ENCODE measurements at regions not wholly inside any gene's neighbourhood (a gene's known extent, or its start where the extent isn't known, plus 50 kb on each side); places are given as distances from the start of the nearest gene placed in this dataset.

GRCh38 chr7:51982653-51983052, 666.0 kb upstream of the COBL start:
- H3K27me3 ChIP-seq = no peaks in the 10 kb centered on the region
- H3K4me3 ChIP-seq (ENCODE audit: low read depth, low read length) = no peak overlapping the region
- no peak for DNase-seq
- no peaks in the 10 kb centered on the region for H3K36me3 ChIP-seq
- H3K4me1 ChIP-seq = peaks cover under 1% of the 10 kb centered on the region; the same call in 1 of the 2 replicates
- no peak for TF ChIP-seq CTCF (IDR thresholded peaks at IDR 0.05; ENCODE audit: low read depth, low read length)
- no peaks in the 10 kb centered on the region for H3K9me3 ChIP-seq

GRCh38 chr7:51980812-51981211, 664.2 kb upstream of the COBL start:
- no peak for DNase-seq
- H3K4me1 ChIP-seq = peaks cover 3% of the 10 kb centered on the region; the same call in 1 of the 2 replicates

GRCh38 chr7:51980313-51980712, 663.7 kb upstream of the COBL start:
- TF ChIP-seq CTCF (IDR thresholded peaks at IDR 0.05; ENCODE audit: low read depth, low read length) = no peak
- Histone ChIP-seq H3K36me3 (no peaks in the 10 kb centered on the region), H3K27me3 (no peaks in the 10 kb centered on the region), H3K4me1 (peaks cover 3% of the 10 kb centered on the region; the same call in 1 of the 2 replicates), H3K4me3 (ENCODE audit: low read depth, low read length) (no peak overlapping the region), H3K9me3 (no peaks in the 10 kb centered on the region)
- no peak for DNase-seq

More at GRCh38 chr7:51980812-51981211, 664.2 kb upstream of the COBL start:
- Histone ChIP-seq H3K9me3 (no peaks in the 10 kb centered on the region), H3K4me3 (ENCODE audit: low read depth, low read length) (no peak overlapping the region), H3K36me3 (no peaks in the 10 kb centered on the region), H3K27me3 (no peaks in the 10 kb centered on the region)
- TF ChIP-seq CTCF (IDR thresholded peaks at IDR 0.05; ENCODE audit: low read depth, low read length) = no peak

- H3K4me3 ChIP-seq (ENCODE audit: low read depth, low read length) = no peak overlapping the region
- H3K4me1 ChIP-seq = peaks cover 3% of the 10 kb centered on the region; the same call in 1 of the 2 replicates
- TF ChIP-seq CTCF (IDR thresholded peaks at IDR 0.05; ENCODE audit: low read depth, low read length) = no peak
- H3K9me3 ChIP-seq = no peaks in the 10 kb centered on the region
- DNase-seq = no peak
- H3K27me3 ChIP-seq = no peaks in the 10 kb centered on the region
- H3K36me3 ChIP-seq = no peaks in the 10 kb centered on the region
Observed at GRCh38 chr7:51977913-51978312, 661.3 kb upstream of the COBL start.

GRCh38 chr7:51973939-51974338, 657.3 kb upstream of the COBL start:
- no peak for TF ChIP-seq CTCF (IDR thresholded peaks at IDR 0.05; ENCODE audit: low read depth, low read length)
- no peaks in the 10 kb centered on the region for H3K27me3 ChIP-seq
- no peak overlapping the region for H3K4me3 ChIP-seq (ENCODE audit: low read depth, low read length)
- H3K36me3 ChIP-seq = no peaks in the 10 kb centered on the region
- no peaks in the 10 kb centered on the region for H3K9me3 ChIP-seq
- H3K4me1 ChIP-seq = peaks cover 3% of the 10 kb centered on the region; the same call in 1 of the 2 replicates
- DNase-seq = no peak

- no peak for TF ChIP-seq CTCF (IDR thresholded peaks at IDR 0.05; ENCODE audit: low read depth, low read length)
- no peak overlapping the region for H3K4me3 ChIP-seq (ENCODE audit: low read depth, low read length)
- no peak for DNase-seq
Observed at GRCh38 chr7:51973071-51973470, 656.5 kb upstream of the COBL start.

More at GRCh38 chr7:51973071-51973470, 656.5 kb upstream of the COBL start:
- H3K9me3 ChIP-seq = no peaks in the 10 kb centered on the region
- H3K4me1 ChIP-seq = peaks cover 3% of the 10 kb centered on the region; the same call in 1 of the 2 replicates
- no peaks in the 10 kb centered on the region for H3K27me3 ChIP-seq
- H3K36me3 ChIP-seq = no peaks in the 10 kb centered on the region

All from BE2C (cell line).